ENCODE measurements at regions not wholly inside any gene's neighbourhood (a gene's known extent, or its start where the extent isn't known, plus 50 kb on each side); places are given as distances from the start of the nearest gene placed in this dataset.
"Not testable (repeated sequence)": the region's sequence is repeated elsewhere in the genome, so short reads cannot be mapped to it uniquely, and the experiment has no call there.

GRCh38 chr3:81087607-81088006, 673.8 kb downstream of the GBE1 start:
- TF ChIP-seq POLR2A (IDR thresholded peaks at IDR 0.05; ENCODE audit: low read depth, low read length) (no peak), TAF1 (IDR thresholded peaks at IDR 0.05; ENCODE audit: borderline replicate concordance, low read depth, low read length) (no peak), POLR2AphosphoS5 (IDR thresholded peaks at IDR 0.05; ENCODE audit: low read depth, low read length) (no peak)
- no peak for FAIRE-seq

GRCh38 chr3:81086348-81086747, 675.1 kb downstream of the GBE1 start:
- no peak for DNase-seq (ENCODE audit: insufficient read length)
- no peak for FAIRE-seq
- TF ChIP-seq POLR2A (IDR thresholded peaks at IDR 0.05; ENCODE audit: low read depth, low read length) (no peak), TAF1 (IDR thresholded peaks at IDR 0.05; ENCODE audit: borderline replicate concordance, low read depth, low read length) (no peak), POLR2AphosphoS5 (IDR thresholded peaks at IDR 0.05; ENCODE audit: low read depth, low read length) (no peak)

More at GRCh38 chr3:81087607-81088006, 673.8 kb downstream of the GBE1 start:
- DNase-seq (ENCODE audit: insufficient read length), result no peak

GRCh38 chr3:81080608-81081007, 680.8 kb downstream of the GBE1 start:
- DNase-seq (ENCODE audit: insufficient read length), result no peak
- FAIRE-seq, result no peak
- TF ChIP-seq TAF1 (IDR thresholded peaks at IDR 0.05; ENCODE audit: borderline replicate concordance, low read depth, low read length) (no peak), POLR2A (IDR thresholded peaks at IDR 0.05; ENCODE audit: low read depth, low read length) (no peak), POLR2AphosphoS5 (IDR thresholded peaks at IDR 0.05; ENCODE audit: low read depth, low read length) (no peak)

GRCh38 chr3:81072591-81072990, 688.9 kb downstream of the GBE1 start:
- TF ChIP-seq POLR2AphosphoS5 (IDR thresholded peaks at IDR 0.05; ENCODE audit: low read depth, low read length), result no peak

GRCh38 chr3:81068546-81068945, 692.9 kb downstream of the GBE1 start:
- TF ChIP-seq POLR2A (IDR thresholded peaks at IDR 0.05; ENCODE audit: low read depth, low read length) (no peak), TAF1 (IDR thresholded peaks at IDR 0.05; ENCODE audit: borderline replicate concordance, low read depth, low read length) (no peak), POLR2AphosphoS5 (IDR thresholded peaks at IDR 0.05; ENCODE audit: low read depth, low read length) (no peak)
- FAIRE-seq (no peak), DNase-seq (ENCODE audit: insufficient read length) (no peak)

More at GRCh38 chr3:81072591-81072990, 688.9 kb downstream of the GBE1 start:
- FAIRE-seq, result no peak
- no peak for DNase-seq (ENCODE audit: insufficient read length)

GRCh38 chr3:81063896-81064295, 697.5 kb downstream of the GBE1 start:
- TF ChIP-seq POLR2A (IDR thresholded peaks at IDR 0.05; ENCODE audit: low read depth, low read length), result no peak
- TF ChIP-seq TAF1 (IDR thresholded peaks at IDR 0.05; ENCODE audit: borderline replicate concordance, low read depth, low read length), result no peak
- TF ChIP-seq POLR2AphosphoS5 (IDR thresholded peaks at IDR 0.05; ENCODE audit: low read depth, low read length), result no peak
- DNase-seq (ENCODE audit: insufficient read length) (no peak), FAIRE-seq (no peak)

- not testable (repeated sequence) for FAIRE-seq; DNase-seq (ENCODE audit: insufficient read length)
Measured at GRCh38 chr3:81051133-81051532, 710.3 kb downstream of the GBE1 start.

DNA sequence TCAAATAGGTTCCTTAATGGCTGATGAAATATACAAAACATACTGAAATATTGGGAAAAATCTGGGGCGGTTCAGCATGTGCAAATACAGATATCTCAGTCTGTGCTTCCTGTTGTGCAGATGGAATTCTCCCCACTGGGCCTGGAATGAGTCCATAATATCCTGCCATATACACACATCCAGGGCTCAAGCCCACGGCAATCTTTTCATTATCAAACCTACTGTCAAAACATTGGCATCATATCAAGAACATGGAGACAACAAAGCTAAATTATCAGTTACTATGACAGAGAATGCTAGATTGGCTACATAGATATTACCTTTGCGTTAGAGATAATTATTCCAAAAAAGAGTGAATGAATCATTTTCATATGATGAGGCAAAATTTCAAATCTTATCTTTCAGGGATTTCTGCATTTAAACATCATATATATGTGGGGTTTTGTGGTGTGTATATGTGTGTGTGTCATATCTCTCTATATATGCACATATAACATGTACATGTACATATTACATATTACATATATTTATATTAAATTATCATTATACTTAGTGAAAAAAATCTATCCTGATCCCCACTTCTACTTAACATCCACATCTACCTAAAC, 713.3 kb downstream of the GBE1 start:
- DNase-seq (ENCODE audit: insufficient read length) (no peak), FAIRE-seq (no peak)
- no peak for TF ChIP-seq POLR2AphosphoS5 (IDR thresholded peaks at IDR 0.05; ENCODE audit: low read depth, low read length)
- no peak for TF ChIP-seq TAF1 (IDR thresholded peaks at IDR 0.05; ENCODE audit: borderline replicate concordance, low read depth, low read length)
- no peak for TF ChIP-seq POLR2A (IDR thresholded peaks at IDR 0.05; ENCODE audit: low read depth, low read length)

- TF ChIP-seq TAF1 (IDR thresholded peaks at IDR 0.05; ENCODE audit: borderline replicate concordance, low read depth, low read length), result no peak
- TF ChIP-seq POLR2A (IDR thresholded peaks at IDR 0.05; ENCODE audit: low read depth, low read length), result no peak
- no peak for TF ChIP-seq POLR2AphosphoS5 (IDR thresholded peaks at IDR 0.05; ENCODE audit: low read depth, low read length)
- DNase-seq (ENCODE audit: insufficient read length) (no peak), FAIRE-seq (no peak)
Measured at GRCh38 chr3:81045976-81046375, 715.5 kb downstream of the GBE1 start.

DNA sequence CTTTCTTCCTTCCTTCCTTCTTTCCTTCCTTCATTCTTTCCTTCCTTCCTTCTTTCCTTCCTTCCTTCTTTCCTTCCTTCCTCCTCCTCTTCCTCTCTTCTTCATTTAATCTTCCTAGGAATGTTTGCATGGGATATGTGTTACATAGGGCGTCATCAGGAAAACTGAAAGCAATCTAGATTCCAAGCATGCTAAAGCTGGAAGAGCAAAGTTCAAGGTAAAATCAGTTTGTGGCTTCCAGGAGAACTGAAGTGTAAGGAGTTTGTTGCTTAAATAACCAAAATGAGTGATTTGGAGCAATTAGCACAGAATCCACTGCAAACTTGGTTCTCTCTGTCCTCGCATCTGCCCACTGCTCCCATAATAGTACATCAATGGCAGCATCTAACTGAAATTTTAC, 716.2 kb downstream of the GBE1 start:
- DNase-seq (ENCODE audit: insufficient read length) (no peak), FAIRE-seq (no peak)
- TF ChIP-seq POLR2AphosphoS5 (IDR thresholded peaks at IDR 0.05; ENCODE audit: low read depth, low read length) (no peak), TAF1 (IDR thresholded peaks at IDR 0.05; ENCODE audit: borderline replicate concordance, low read depth, low read length) (no peak), POLR2A (IDR thresholded peaks at IDR 0.05; ENCODE audit: low read depth, low read length) (no peak)

- FAIRE-seq (no peak), DNase-seq (ENCODE audit: insufficient read length) (no peak)
- TF ChIP-seq POLR2A (IDR thresholded peaks at IDR 0.05; ENCODE audit: low read depth, low read length) (no peak), POLR2AphosphoS5 (IDR thresholded peaks at IDR 0.05; ENCODE audit: low read depth, low read length) (no peak), TAF1 (IDR thresholded peaks at IDR 0.05; ENCODE audit: borderline replicate concordance, low read depth, low read length) (no peak)
Measured at GRCh38 chr3:81043660-81044199, 717.7 kb downstream of the GBE1 start.

DNA sequence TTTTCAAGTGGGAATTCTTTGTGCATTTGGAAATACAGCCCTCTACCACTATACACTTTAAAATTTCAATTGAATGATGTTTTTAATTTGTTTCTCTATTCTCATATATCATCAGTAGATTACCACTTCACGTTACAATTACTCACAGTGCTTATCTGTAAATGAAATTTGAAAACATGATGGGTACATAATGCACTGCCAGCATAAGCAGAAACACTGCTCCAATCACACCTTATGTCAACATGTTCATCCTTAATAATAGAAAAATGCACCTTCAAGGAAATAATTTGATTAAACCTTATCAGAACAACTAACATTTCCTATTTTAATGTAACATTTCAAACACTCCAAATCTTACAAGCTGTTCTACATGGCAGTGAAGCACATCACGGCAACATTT, 718.4 kb downstream of the GBE1 start:
- TF ChIP-seq POLR2A (IDR thresholded peaks at IDR 0.05; ENCODE audit: low read depth, low read length), result no peak
- TF ChIP-seq TAF1 (IDR thresholded peaks at IDR 0.05; ENCODE audit: borderline replicate concordance, low read depth, low read length), result no peak
- no peak for TF ChIP-seq POLR2AphosphoS5 (IDR thresholded peaks at IDR 0.05; ENCODE audit: low read depth, low read length)
- no peak for FAIRE-seq
- DNase-seq (ENCODE audit: insufficient read length), result no peak

- DNase-seq (ENCODE audit: insufficient read length), result no peak
- no peak for FAIRE-seq
- TF ChIP-seq TAF1 (IDR thresholded peaks at IDR 0.05; ENCODE audit: borderline replicate concordance, low read depth, low read length) (no peak), POLR2AphosphoS5 (IDR thresholded peaks at IDR 0.05; ENCODE audit: low read depth, low read length) (no peak)
Measured at GRCh38 chr3:81041331-81041730, 720.1 kb downstream of the GBE1 start.
